Smooth muscle cell (in vitro differentiated cells): ENCODE measurements at regions not wholly inside any gene's neighbourhood (a gene's known extent, or its start where the extent isn't known, plus 50 kb on each side); places are given as distances from the start of the nearest gene placed in this dataset.

Source experiments
- DNase-seq: peaks from one replicate; lab custom pipeline; 2025; ENCODE audit not compliant: unreplicated experiment; lab: John Stamatoyannopoulos, UW
- H2AFZ ChIP-seq: fragments of 200-600 bp; sonication (generic); 2 replicates; pipeline ENCODE4 v1.6.0; 2016; ENCODE audit warnings: antibody characterized with exemption, low read depth, mild to moderate bottlenecking
- H3F3A ChIP-seq: fragments of 200-600 bp; sonication (generic); 2 replicates; pipeline ENCODE4 v1.6.0; 2017; ENCODE audit warnings: antibody characterized with exemption, low read depth
- H3K27ac ChIP-seq: fragments of 200-600 bp; sonication (generic); 2 replicates; pipeline ENCODE4 v1.5.1; 2016; ENCODE audit warnings: low read depth, mild to moderate bottlenecking
- H3K27me3 ChIP-seq: fragments of 200-600 bp; sonication (generic); 2 replicates; pipeline ENCODE4 v1.6.1; 2016; ENCODE audit warnings: low read depth, mild to moderate bottlenecking
- H3K36me3 ChIP-seq: fragments of 200-600 bp; sonication (generic); 2 replicates; pipeline ENCODE4 v1.5.1; 2016; ENCODE audit warnings: low read depth
- H3K4me1 ChIP-seq: fragments of 200-600 bp; sonication (generic); 2 replicates; pipeline ENCODE4 v1.5.1; 2016; ENCODE audit warnings: low read depth
- H3K4me2 ChIP-seq: fragments of 200-600 bp; sonication (generic); 2 replicates; pipeline ENCODE4 v1.6.0; 2016; ENCODE audit warnings: mild to moderate bottlenecking
- H3K4me3 ChIP-seq: fragments of 200-600 bp; sonication (generic); 2 replicates; pipeline ENCODE4 v1.5.1; 2016; ENCODE audit warnings: mild to moderate bottlenecking
- H3K79me2 ChIP-seq: fragments of 200-600 bp; sonication (generic); 2 replicates; pipeline ENCODE4 v1.6.0; 2016; ENCODE audit warnings: low read depth, mild to moderate bottlenecking
- H3K9ac ChIP-seq: fragments of 200-600 bp; sonication (generic); 2 replicates; pipeline ENCODE4 v1.6.0; 2016; ENCODE audit warnings: low read depth
- H3K9me3 ChIP-seq: fragments of 200-600 bp; sonication (generic); replicated peaks from 2 replicates; pipeline ENCODE4 v1.5.1; 2016; ENCODE audit warnings: low read depth
- H4K20me1 ChIP-seq: fragments of 200-600 bp; sonication (generic); 2 replicates; pipeline ENCODE4 v1.6.0; 2016; ENCODE audit warnings: low read depth
- WGBS: methylation state at CpG from one replicate; pipeline ENCODE4 v1.1.7; 2016; ENCODE audit warnings: low lambda C conversion rate; 5-methylcytosine and 5-hydroxymethylcytosine counted together
- TF ChIP-seq, protein P1 (sequence below): fragments of 200-600 bp; sonication (generic); IDR thresholded peaks from 2 replicates; pipeline ENCODE4 v1.5.1; 2017; ENCODE audit warnings: borderline replicate concordance, mild to moderate bottlenecking, antibody characterized with exemption; ENCODE audit not compliant: insufficient read depth, poor library complexity, severe bottlenecking

DNA sequence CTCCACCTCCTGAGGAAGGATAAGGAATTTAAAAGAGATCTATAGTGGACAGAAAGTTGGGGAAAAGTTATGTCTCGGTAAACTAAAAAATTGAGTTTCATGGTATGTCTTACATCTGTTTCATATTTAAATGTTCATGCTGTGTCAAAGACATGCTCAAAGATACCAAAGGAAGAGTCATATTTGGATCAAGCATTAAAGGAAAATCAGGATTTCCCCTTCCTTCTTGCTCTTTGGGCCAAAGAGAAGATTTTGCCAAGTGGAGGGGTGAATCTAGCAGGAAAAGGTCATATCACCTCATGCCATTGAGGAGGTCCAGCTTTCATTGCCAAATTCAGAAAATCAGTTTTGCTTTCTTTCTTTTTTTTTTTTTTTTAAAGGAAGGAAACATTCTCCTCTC is 192.4 kb downstream of the OGFRL1 start:
- Histone ChIP-seq H3K9me3 (no peaks in the 10 kb centered on the region), H3K27ac (no peak overlapping the region), H3K36me3 (no peaks in the 10 kb centered on the region), H3K9ac (no peak overlapping the region), H3K4me2 (no peak overlapping the region), H3K4me1 (no peaks in the 10 kb centered on the region), H4K20me1 (no peaks in the 10 kb centered on the region), H2AFZ (no peak overlapping the region), H3K27me3 (no peaks in the 10 kb centered on the region), H3F3A (no peaks in the 10 kb centered on the region), H3K4me3 (no peak overlapping the region), H3K79me2 (no peaks in the 10 kb centered on the region)
- no peak for DNase-seq
- 91% methylated on average over 1 of the region's 1 CpG for WGBS
- TF ChIP-seq, protein P1, sequence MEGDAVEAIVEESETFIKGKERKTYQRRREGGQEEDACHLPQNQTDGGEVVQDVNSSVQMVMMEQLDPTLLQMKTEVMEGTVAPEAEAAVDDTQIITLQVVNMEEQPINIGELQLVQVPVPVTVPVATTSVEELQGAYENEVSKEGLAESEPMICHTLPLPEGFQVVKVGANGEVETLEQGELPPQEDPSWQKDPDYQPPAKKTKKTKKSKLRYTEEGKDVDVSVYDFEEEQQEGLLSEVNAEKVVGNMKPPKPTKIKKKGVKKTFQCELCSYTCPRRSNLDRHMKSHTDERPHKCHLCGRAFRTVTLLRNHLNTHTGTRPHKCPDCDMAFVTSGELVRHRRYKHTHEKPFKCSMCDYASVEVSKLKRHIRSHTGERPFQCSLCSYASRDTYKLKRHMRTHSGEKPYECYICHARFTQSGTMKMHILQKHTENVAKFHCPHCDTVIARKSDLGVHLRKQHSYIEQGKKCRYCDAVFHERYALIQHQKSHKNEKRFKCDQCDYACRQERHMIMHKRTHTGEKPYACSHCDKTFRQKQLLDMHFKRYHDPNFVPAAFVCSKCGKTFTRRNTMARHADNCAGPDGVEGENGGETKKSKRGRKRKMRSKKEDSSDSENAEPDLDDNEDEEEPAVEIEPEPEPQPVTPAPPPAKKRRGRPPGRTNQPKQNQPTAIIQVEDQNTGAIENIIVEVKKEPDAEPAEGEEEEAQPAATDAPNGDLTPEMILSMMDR = no peak

DNA sequence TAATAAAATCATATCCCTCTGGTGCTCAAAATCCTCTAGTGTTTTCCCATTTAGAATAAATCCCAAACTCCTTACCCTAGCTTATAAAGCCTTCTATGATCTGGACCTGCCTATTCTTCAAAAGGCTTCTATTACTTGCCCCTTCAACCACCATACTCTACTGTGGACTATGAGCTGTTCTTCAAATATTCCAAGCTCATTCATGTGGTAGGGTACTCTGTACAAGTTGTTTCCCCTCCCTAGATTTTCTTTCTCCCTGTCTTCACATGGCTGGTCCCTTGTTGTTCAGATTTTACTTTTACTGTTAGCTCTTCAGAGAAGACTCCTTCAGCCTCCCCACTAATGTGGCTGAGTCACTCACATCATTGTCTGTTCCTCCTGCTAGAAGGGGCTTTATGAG is 193.2 kb downstream of the OGFRL1 start:
- no peaks in the 10 kb centered on the region for H3K27me3 ChIP-seq
- H3K4me2 ChIP-seq = no peak overlapping the region
- H3K4me1 ChIP-seq = no peaks in the 10 kb centered on the region
- H3K79me2 ChIP-seq = no peaks in the 10 kb centered on the region
- no peak for DNase-seq
- H4K20me1 ChIP-seq = no peaks in the 10 kb centered on the region
- H3K4me3 ChIP-seq = no peak overlapping the region
- TF ChIP-seq, protein P1 = no peak
- H3F3A ChIP-seq = no peaks in the 10 kb centered on the region
- no peak overlapping the region for H3K27ac ChIP-seq
- no peaks in the 10 kb centered on the region for H3K36me3 ChIP-seq
- H3K9me3 ChIP-seq = no peaks in the 10 kb centered on the region
- peak overlapping the region; percentile 54 for H2AFZ ChIP-seq
- no peak overlapping the region for H3K9ac ChIP-seq

DNA sequence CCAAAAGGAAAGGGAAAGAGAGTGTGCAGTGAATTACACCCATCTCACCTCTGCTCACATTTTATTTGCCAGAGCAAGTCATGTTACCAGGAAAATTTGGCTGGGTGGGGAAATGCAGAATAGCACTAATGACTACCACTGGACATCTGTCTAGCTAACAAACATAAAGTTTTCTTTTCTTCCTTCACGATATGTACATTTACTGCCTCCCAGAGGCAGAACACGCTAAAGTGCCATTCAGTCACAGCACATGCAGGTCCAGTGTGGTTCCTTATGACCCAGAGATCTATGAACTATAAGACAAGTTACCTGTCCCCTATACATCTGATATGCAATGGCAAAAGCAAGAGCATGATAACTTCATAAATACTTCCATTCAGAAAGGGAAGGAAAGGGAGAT is 194.1 kb downstream of the OGFRL1 start:
- no peak overlapping the region for H3K9ac ChIP-seq
- H3K4me1 ChIP-seq = no peaks in the 10 kb centered on the region
- no peak overlapping the region for H2AFZ ChIP-seq
- no peak overlapping the region for H3K4me2 ChIP-seq
- WGBS = 92% methylated on average over 2 of the region's 2 CpGs
- H3F3A ChIP-seq = no peaks in the 10 kb centered on the region
- no peak overlapping the region for H3K4me3 ChIP-seq
- no peak for DNase-seq
- no peaks in the 10 kb centered on the region for H3K27me3 ChIP-seq
- TF ChIP-seq, protein P1 = no peak
- no peaks in the 10 kb centered on the region for H3K79me2 ChIP-seq
- H4K20me1 ChIP-seq = no peaks in the 10 kb centered on the region
- H3K9me3 ChIP-seq = no peaks in the 10 kb centered on the region
- no peaks in the 10 kb centered on the region for H3K36me3 ChIP-seq
- no peak overlapping the region for H3K27ac ChIP-seq

DNA sequence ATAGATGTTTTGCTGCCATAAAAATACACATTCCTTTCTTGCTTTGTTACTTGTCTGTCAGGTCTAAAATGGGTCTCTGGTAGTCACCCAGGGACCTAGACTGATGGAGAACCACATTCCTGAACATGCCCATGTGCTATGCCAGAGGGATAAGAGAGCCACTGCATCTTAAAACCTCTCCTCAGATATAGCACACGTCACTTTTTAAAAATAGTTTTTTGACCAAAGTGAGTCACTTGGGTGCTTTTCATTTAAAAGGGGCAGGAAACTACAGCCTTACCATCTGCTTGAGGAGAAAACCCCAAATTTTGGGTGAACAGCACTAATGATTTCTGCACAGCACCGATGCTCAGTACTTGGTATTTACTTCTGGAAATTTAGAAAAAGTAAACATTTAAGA is 197.8 kb downstream of the OGFRL1 start:
- Histone ChIP-seq H3K4me1 (peaks cover 5% of the 10 kb centered on the region), H3F3A (no peaks in the 10 kb centered on the region), H3K79me2 (no peaks in the 10 kb centered on the region), H3K27me3 (no peaks in the 10 kb centered on the region), H4K20me1 (no peaks in the 10 kb centered on the region), H3K27ac (no peak overlapping the region), H3K9ac (no peak overlapping the region), H3K4me2 (no peak overlapping the region), H3K36me3 (no peaks in the 10 kb centered on the region), H3K9me3 (no peaks in the 10 kb centered on the region), H2AFZ (no peak overlapping the region), H3K4me3 (no peak overlapping the region)
- whole genome bisulfite sequencing = 61% methylated on average over 2 of the region's 2 CpGs
- no peak for DNase-seq
- TF ChIP-seq, protein P1 = no peak
